EL (cell line): ENCODE measurements at regions not wholly inside any gene's neighbourhood (a gene's known extent, or its start where the extent isn't known, plus 50 kb on each side); places are given as distances from the start of the nearest gene placed in this dataset.
"Not testable (repeated sequence)": the region's sequence is repeated elsewhere in the genome, so short reads cannot be mapped to it uniquely, and the experiment has no call there.

Source experiments
- DNase-seq: peaks from one replicate; pipeline ENCODE4 v3.0.0-alpha.2; 2016

DNA sequence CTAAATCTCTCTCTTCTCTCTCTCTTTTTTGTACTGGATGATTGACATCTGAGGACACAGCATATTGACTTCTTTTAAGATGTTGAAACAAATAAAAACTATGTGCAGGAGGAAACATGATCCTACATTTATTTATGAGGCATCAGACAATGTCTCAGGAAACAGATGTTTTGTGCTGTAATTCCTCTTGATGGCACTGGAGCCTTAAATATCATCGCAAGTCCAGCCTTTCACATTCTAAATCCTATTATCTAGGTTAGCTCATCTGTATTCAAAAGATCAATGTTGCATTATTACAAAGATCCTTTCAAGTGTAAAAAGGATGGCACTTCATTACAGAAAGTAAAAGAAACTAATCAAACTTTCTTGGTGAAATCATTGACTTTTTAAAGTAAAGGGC, 63.9 kb downstream of the MAT2B start:
- DNase-seq = peak; percentile 11

DNA sequence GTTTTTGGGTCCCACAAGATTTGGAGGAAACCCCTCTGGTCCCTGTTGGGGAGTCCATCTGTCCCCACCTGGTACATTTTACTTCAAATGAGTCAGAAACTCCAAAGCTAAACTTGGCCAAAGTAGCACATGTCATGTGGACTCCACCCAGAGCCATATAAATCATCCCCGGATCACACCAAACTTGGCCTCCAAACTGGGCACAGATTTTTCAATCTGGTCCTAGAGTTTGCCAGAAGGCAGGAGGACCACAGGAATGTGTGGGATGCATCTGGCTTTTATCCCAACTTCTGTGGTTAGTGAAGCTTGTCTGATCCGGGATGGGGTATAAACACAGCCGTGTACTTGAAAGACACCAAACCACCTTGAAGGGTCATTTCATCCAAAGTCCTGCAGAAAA, 66.3 kb downstream of the MAT2B start:
- peak; percentile 92 for DNase-seq

DNA sequence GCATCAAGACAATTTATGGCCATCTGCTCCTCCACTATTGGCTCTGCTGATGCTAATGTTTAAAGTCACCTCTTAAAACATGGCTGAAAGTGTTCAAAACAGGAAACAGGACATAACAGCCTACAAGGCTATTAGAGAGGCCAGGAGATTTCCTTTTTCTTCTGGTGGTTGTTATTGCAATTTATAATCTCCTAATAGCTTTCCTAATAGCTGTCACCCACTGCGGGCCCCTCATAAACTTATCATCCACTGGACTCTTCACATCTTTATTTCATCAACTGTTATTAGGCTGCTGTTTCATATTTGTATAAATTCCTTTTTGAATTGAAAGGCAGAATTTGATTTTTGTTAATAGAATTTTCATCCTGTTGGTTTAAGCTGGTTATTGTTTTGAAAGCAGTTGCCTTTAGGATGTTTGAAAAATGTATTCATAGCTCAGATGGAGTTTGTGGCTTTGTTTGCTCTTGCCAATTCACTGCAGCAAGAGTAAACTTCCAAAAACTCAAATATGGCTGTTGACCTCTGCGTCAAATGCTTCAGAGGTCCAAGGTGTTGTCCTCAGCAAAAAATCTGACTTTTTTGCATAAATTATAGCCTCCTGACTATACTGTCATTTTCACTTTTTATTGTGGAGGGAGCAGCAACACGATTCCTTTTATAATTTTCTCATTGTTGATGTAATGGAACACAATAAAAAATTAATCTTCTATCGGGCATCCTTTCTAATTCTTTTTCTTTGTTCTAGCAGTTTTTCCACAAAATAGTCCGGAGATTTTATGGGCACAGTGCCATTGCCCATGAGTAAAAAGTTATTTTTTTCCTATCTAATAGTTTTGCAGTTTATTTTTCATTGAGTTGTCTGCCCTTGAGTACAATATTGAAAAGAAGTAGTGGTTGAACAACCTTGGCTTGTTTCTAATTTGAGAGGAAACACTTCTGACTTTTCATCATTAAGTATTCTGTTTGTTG, 69.3 kb downstream of the MAT2B start:
- DNase-seq = no peak

DNA sequence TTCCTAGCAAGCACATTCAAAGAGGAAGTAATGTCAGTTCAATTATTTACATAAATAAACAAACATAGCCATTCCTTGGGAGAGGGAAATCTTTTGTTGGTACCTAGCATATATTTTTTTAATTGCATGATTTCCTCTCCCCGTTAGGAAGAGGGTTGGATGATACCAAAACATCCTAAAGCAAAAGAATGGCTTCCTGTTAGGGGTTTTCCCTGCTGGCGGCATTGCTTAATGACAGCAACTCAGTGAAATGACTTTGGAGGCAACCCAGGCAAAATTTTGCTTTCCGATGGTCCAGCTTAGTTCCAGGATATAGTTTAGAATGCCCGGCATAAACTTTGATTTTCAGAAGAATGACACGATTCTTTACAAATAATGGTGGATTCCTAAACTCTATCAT, 73.2 kb downstream of the MAT2B start:
- DNase-seq = no peak

DNA sequence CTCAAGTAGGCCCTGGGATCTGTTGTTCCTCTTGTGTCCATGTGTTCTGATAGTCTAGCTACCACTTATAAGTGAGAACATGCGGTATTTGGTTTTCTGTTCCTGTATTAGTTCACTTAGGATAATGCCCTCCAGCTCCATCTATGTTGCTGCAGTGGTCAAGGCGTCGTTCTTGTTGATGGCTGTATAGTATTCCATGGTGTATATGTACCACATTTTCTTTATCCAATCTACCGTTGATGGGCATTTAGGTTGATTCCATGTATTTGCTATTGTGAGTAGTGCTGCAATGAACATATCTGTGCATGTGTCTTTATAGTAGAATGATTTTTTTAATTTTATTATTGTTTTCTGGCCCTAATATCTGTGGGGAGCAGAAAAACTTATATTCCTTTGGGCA, 74.3 kb downstream of the MAT2B start:
- DNase-seq = no peak

DNA sequence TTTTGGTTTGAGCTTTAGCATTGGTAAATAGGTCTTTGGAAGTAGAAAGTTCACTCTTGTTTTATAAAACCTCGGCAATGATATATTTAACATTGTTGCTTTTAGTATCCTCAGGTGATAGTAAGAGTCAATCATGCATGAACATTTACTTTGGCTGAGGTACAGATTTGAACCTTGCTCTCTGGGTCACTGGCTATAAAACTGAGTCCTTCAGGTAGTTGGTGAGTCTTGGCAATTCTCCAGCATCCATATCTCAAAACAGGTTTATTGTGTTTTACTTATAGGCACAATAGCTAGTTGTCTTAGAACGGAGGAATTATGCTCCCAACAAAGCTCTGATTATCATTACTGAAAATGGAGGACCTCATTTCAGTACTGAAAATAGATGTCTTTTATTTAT, 75.1 kb downstream of the MAT2B start:
- DNase-seq = no peak

DNA sequence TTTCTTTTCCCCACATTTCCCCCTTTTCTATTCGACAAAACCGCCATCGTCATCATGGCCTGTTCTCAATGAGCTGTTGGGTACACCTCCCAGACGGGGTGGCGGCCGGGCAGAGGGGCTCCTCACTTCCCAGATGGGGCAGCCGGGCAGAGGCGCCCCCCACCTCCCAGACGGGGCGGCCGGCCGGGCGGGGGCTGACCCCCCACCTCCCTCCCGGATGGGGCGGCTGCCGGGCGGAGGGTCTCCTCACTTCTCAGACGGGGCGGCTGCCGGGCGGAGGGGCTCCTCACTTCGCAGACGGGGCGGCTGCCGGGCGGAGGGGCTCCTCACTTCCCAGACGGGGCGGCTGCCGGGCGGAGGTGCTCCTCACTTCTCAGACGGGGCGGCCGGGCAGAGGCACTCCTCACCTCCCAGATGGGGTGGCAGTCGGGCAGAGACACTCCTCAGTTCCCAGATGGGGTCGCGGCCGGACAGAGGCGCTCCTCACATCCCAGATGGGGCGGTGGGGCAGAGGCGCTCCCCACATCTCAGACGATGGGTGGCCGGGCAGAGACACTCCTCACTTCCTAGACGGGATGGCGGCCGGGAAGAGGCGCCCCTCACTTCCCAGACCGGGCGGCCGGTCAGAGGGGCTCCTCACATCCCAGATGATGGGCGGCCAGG, 78.2 kb downstream of the MAT2B start:
- not testable (repeated sequence) for DNase-seq

- DNase-seq = peak; percentile 74
Observed at GRCh38 chr5:163585206-163585605, 79.8 kb downstream of the MAT2B start.

DNA sequence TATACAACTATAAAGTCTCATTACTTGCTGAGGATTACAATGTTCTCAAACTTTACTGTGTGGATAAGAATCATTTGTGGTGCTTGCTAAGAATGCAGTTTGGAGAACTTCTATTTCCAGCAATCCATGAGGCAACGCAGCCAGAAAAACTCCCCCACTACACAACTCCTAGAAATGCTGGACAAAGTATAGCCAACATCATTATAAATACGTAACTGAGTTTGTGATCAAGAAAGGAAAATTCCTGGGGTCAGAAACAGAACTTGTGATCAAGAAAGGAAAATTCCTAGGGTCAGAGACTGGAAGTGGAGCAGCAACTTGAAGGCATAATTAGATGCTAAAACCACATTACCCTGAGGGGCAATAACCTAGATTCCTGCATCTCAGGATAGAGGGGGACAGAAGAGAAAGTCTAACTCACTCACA, 81.1 kb downstream of the MAT2B start:
- peak; percentile 45 for DNase-seq

- DNase-seq = no peak
Observed at GRCh38 chr5:163594951-163595350, 89.5 kb downstream of the MAT2B start.

GRCh38 chr5:163595932-163596607, 90.7 kb downstream of the MAT2B start:
- no peak for DNase-seq

- no peak for DNase-seq
Observed at GRCh38 chr5:163596608-163597315, 91.3 kb downstream of the MAT2B start.

- DNase-seq = no peak
Observed at GRCh38 chr5:163604013-163604412, 98.6 kb downstream of the MAT2B start.

DNA sequence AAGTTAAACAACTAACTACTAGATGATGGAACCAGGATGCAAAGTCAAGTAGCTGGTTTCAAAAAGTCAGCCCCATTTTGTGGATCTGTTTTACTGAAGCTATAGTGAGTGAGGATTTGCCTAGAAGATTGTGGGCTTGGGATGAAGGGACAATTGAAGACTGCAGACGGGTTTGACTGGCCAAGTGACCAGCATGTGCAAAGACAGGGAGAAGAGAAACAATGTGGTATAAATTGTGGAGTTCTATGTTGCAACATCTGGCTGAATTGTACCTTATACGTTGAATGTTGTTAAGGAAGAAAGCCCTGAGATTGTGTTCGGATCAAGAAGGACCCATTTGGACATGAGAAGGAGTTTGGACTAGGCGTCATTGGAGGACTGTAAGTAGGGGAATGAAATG, 101.8 kb downstream of the MAT2B start:
- no peak for DNase-seq

- no peak for DNase-seq
Observed at GRCh38 chr5:163608621-163609020, 103.2 kb downstream of the MAT2B start.

GRCh38 chr5:163609910-163610309, 104.5 kb downstream of the MAT2B start:
- DNase-seq = no peak

DNA sequence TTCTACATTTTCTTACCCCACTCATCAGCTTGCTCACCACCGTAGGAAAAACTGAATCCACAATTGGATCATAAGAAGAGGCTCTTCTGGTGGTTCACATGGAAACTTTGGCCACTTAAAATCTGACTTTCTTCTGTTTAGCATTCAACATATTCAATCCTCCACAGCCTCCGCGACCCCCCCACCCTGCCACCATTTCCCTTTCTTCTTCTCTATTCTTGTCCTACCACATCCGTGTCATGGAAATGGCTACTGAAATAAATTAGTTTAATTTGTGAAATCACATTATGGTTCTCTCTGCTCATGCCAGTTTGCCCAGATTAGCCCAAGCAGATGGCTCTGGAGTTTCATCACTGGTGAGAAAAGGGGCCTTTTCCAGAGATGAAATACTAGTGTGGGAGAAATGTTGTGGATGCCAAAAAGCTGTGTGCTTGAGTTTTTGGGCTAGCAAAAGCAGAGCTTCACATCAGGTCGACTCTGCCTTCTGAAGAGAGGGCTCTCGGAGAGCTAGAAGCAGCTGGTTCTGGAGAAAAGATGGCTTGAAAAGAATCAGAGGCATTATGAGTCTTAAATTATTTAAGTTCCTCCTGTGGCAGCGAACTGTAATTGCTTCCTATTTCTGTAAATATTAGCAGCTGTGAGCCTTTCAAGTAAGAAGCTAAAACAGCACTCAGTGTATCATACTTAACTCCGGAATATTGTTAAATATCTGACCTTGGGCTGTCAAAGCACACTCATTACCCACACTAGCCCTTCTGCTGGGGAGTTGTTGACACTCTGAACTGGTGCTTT, 107.1 kb downstream of the MAT2B start:
- no peak for DNase-seq

- DNase-seq = no peak
Observed at GRCh38 chr5:163613150-163613442, 107.7 kb downstream of the MAT2B start.

GRCh38 chr5:163614787-163615186, 109.4 kb downstream of the MAT2B start:
- peak; percentile 5 for DNase-seq

DNA sequence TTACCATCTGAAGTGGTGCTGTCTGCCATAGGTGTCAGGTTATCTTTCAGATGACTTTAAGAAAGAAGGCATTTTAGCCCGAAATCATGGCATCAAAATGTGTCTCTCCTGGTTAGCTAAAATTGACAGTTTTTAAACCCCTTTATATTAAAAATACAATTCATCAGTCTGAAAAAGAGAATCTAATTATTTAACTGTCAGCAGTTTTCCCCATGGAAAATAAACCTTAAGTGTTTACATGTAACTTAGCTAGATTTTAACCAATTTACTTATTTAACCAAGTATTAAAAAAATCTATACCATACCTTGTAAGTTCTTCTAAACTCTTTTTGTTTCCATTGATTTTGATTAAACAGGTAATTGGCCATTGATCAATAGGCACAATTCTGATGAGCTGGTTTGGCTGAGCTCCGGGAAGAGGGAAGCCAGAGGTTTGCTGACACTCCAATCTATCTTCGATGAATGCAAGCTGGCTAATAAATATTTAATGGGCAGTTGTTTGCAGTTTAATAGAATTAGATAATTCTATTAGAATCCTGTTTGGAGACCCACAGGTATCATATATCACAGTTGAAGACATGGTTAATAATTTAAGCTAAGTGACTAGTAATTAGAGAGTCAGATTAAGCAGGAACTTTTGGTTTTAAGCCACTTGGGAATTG, 114.0 kb downstream of the MAT2B start:
- no peak for DNase-seq

DNA sequence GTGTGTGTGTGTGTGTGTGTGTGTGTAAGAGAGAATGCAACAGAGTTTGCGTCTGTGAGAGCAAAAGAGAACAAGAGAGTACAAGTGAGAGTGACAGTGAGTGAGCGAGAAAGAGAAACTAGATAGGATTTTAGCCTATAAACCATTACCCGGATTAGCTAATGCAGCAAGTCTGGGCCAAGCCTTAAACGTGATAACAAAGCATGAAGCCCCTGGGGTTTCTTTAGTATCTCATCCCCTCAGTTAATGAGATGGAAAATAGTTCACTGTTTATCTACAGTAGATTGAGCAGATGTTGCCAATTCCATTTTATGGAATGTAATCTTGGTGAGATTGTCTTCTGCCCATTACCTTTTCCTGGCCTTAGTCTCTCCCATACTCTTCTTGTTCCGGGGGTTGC, 114.5 kb downstream of the MAT2B start:
- DNase-seq = no peak

- DNase-seq = no peak
Observed at GRCh38 chr5:163622799-163623198, 117.4 kb downstream of the MAT2B start.
